NCI-H446 (cell line): ENCODE measurements at regions not wholly inside any gene's neighbourhood (a gene's known extent, or its start where the extent isn't known, plus 50 kb on each side); places are given as distances from the start of the nearest gene placed in this dataset.
"Not testable (repeated sequence)": the region's sequence is repeated elsewhere in the genome, so short reads cannot be mapped to it uniquely, and the experiment has no call there.

Experiments
- DNase-seq, 2 experiments: peaks; one replicate each; lab custom pipeline; 2025; lab: John Stamatoyannopoulos, UW

DNA sequence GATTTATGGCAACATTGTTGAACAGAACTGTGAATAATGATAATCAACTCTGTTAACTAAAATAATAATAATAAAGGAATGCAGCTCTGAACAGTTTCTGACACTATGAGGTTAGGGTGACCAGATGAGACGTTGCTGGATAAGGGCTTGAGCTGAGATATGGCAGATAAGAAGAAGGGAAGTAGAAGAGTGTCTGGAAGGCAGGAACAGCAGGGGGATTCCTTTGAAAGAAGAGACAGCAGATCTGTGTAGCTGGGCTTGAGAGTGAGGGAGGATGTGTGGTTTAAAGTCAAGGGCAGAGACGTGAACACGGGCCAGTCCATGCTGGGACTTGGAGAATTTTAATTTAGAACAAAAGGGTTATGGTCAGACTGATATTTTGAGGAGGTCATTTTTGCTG, 273.1 kb upstream of the SLC14A2 start:
- DNase-seq = no peak

DNA sequence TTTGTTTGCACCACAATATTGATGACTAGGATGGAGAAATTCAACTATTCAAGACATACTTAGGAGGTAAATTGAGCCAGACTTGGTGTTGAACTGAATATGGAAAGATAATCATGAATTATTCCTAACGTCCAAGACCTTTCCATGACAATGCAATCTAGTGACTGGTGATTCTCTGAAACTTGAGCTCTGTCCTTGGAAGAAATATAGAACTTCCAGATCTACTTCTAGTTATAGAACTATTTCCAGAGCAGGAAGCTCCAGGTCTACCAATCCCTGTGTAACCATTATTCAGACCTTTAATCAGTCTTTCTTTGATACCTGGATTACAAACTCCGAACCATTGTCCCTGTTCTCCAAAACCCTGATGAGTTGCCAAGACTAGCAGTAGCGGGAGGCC, 272.6 kb upstream of the SLC14A2 start:
- no peak for DNase-seq

DNA sequence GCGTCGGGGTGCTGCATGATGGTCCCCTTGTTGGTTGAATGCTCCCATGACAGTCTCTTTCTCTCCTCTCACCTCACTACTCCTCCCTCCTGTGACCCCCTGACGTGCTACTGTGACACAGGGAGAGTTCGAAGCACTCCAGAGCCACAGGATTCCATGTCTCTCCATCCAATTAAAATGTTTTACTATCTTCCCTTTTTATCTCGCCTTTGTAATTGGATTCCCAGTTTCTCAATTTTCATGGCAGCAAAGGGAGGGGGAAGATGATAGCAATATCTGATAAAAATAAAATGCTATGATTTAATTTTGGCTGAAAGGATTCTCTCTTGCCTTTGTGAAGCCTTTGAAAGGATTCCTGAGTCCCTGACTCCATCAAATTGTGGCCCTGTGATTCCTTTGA, 271.9 kb upstream of the SLC14A2 start:
- DNase-seq = no peak

DNA sequence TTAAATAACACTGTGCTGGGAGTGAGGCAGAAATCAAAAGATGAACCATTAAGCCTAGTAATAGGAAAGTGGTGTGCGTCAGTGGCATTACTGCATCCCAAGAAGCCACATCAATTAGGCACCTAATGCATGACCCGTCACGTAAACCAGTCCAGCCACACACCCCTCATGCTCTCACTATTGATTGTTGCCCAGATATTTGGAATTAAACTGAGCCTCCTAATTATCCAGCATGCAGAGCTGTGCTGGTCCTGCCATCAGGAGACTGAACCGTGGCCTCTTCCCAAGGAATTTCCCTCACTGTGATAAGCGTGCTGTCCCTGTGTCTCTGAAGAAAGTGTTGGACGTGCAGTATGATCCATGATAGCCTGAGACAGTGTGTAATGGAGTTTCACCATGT, 270.6 kb upstream of the SLC14A2 start:
- not testable (repeated sequence) for DNase-seq

GRCh38 chr18:45349019-45349418, 266.3 kb upstream of the SLC14A2 start:
- DNase-seq = no peak

- no peak for DNase-seq
Observed at GRCh38 chr18:45349467-45349866, 265.8 kb upstream of the SLC14A2 start.

- no peak for DNase-seq
Observed at GRCh38 chr18:45350404-45351156, 264.7 kb upstream of the SLC14A2 start.

DNA sequence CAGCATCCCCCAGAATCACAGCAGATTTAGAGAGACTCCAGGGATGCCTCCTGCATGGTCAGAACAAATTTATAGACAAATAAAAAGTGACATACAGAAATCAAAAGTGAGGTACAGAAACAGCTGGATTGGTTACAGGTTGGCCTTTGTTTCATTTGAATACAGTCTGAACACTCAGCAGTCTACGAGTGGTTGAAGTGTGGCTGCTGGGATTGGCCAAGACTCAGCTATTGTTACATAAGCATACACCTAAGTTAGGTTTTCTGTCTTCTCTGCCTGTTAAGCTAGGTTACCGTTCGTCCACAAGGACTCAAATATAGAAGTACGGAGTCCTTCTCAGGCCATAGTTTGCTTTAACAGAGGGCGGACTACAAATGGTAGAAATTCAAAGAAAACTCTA, 262.4 kb upstream of the SLC14A2 start:
- no peak for DNase-seq

GRCh38 chr18:45353530-45353929, 261.7 kb upstream of the SLC14A2 start:
- DNase-seq = no peak

DNA sequence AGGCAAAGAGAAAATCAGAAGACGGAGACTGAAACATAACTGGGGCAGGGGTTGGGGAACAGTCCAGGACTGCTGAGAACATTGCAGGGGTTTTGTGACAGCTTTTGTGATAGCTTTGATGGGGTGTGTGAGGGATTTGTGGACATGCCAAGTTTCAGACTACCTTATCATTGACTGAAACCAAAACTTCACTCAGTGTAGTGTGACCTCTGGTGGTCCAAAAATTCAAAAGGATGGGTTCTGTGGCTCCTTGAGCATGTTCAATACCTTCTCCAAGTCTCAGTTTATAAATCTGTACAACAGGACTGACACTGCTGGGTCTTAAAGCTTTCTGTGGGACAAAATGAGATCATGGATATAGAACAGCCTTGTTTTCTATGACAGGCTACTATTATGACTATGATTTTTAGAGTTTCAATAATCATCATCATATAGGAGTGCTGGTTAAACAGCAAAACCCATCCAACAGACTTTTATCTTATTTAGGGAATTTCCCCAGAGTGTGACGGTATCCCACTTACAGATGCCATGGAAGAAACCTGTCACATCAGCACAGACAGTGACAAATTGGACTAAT, 259.2 kb upstream of the SLC14A2 start:
- DNase-seq = no peak

DNA sequence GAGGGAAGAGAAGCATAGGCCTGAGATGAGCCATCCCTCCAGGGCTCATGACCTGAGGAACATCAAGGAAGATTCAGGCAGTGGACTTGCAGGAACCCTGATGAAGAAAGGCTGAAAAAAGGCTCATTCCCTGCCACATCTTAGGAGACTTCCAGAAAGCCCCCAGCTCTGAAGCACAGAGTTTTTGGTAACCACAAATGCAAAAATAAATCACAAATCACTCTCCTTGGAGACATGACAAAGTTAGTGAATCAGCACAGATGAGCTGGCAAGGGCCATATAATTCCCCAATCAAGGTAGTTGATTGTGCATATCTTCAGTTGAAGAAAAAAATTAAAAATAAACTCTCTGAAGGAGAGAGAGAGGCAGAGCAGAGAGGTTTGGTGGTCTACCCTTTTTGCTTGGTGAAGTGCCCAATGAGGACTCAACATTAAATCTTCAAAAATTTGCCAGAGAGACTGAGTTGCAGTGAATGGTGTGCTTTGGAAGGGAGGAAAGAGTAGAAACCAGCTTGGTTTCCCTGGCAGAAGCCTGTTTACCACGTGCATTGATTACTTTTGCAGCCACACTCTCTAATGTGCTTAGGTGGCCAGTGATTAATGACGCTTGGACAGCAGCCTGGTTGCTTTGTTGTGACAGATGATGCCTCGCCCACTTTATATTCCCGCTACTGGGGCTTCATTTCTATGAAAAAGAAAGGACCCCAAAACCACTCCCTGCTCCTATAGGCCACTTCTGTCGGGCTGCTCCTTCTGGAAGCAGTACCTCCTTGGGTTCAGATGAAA, 257.4 kb upstream of the SLC14A2 start:
- DNase-seq = peak; percentile 9 to 38

DNA sequence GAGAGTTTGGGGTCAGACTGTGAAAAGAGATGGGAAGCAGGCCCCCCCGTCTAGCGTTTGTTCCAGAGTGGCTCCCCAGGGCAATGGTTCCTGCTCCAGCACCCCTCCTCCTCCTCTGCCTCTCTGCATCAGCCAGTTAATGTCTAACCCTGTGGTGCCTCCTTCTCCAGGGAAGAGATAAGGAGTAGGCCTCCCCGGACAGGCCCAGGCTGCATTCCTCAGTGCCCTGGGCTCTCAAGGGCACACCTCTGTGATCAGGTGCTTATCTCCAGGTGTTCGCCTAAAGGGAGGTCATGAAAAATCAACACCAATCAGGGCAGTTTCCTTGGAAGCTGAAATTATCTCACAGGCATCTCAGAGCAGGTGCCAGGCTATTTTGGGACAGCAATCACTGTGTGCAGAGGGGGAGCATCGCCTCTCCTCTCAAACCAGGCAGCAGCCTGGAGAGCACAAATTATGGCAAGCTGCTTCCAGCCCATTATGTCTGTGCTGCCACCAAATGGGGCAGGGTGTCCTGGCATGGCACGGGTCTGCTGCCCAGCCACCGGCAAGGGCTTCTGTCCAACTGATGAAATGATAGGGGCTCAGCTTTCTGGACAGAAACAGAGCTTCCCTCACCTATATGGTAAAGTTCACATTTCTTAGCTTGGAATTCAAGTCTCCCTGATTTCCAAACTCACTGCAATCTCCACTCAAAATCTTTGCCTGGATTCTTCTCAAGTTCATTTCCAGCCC, 255.8 kb upstream of the SLC14A2 start:
- DNase-seq = no peak

DNA sequence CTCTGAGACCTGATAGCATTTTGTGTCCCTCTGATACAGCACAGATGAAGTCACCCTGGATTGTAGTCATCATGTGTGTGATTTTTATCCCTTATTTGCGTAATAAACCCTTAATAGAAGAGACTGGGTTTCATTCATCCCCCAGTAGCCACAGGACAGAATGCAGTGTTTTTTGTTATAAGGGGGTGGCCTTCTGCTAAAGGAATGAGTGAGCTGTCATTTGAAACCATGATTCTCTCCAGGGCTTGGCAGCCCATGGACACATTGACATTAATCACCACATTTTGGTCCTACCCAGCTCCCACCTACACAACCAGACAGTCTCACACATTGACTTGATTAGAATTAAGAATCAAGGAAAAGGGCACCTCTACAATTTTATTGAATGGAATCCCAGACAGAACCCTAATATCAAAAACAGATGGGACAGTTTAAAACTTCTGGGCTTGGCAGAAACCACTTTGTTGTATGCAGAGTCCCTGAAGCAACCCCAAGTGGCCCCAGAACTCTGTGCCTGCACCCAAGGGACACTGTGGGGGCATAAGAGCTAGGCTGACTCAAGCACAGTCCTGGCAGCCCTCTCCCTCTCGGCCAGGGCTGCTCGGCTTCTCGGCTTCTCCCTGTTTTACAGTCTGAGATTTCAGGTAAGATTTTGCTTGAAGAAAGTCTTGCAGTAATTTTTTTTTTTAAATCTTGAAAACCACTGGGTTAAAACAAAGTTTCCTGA, 254.0 kb upstream of the SLC14A2 start:
- no peak for DNase-seq

DNA sequence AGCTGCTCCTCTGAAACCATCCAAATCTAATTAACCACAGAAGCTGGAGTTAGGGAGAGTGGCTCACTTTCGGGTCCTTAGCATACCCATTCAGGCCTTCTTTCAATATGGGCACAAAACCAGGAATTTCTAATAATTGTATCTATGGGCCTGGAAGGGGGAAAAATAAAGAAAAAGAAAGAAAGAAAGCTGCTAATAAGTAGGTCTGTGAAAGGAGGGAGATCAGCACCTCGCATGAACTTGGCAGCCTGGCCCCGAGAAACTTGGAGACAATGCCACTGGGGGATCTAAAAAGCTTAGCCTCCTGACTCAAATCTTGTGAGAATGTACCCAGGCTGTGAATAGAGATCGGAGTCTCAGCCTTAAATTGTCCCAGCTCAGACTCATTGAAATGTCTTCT, 252.1 kb upstream of the SLC14A2 start:
- DNase-seq = no peak

DNA sequence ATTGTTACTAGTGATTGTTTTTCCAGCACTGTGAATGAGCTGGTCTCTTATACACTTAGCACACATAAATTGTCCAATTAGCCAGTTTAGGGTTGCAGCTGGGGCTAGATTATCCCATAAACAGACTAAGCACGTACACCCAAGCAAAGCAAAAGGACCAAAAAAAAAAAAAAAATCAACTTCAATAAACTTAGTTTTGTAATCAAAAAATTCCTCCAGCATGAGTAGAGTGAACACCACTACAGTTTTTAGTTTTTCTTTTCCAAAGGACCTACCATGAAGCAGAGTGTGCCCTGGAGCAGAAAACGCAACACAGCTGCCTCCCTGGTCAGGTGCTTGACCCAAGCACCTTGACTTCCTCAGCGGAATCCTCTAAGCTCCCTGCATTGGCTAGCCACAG, 249.4 kb upstream of the SLC14A2 start:
- no peak for DNase-seq

DNA sequence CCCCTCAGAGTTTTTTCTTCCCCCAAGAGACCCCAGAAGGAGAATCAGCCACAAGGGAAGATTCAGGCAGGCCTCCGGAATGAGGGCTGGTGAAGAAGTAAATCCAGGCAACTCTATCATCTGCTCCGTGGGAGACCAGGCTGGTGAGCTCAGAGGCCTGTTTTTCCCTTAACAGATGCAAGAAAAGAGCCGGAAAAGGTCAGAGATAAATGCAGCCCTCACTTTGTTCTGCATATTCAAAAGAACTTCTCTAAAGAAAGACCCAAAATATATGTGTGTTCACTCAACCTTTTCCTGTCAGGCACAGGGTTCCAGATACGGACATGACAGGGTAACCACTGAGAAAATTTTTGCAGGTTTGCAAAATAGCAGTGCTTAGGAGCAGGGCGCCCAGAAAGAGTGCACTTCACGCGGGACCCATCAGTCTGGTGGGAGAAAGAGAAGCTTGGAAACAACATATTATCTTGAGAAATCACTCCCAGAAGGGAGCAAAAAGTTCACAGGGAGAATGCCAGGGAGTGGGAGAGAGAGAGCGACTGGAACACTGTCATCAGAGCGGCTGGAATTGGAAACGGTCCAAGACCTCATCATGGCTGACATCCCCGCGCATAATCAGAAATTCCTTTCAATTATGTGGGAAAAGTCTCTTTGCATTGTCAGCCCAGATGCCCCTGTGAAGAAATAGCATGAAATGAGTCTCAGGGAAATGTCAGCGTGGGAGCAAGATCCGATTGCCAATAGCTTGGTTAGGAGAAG, 244.8 kb upstream of the SLC14A2 start:
- DNase-seq = peak in 1 of 2 experiments; percentile 7

DNA sequence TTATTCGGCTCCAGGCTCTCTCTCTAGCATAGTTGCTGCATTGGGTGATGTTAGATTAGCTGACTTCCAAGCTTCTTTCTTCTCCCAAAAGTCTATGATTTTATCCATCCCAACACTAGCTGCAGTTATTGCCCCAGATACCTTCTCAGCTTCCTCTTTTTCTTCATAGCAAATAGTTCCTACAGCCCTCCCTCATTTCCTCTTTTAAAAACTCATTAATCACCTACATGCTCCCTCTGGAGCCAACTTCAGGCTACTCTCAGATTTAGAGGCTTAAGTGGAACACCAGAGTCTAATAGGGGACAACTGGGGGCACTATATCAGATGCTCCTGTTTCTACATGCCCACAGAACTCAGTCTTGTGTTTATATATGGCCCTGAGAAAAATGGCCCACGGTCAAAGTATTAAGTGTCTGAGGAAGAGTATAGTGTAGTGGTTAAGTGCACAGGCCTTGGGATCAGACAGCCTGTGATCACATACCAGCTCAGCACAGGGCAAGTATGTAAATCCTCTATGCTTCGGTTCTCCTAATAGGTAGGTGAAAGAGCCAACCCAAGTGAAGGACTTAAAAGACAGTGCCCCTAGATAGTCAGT, 241.9 kb upstream of the SLC14A2 start:
- no peak for DNase-seq

- no peak for DNase-seq
Observed at GRCh38 chr18:45374236-45374635, 241.0 kb upstream of the SLC14A2 start.

GRCh38 chr18:45374878-45375630, 240.2 kb upstream of the SLC14A2 start:
- no peak for DNase-seq

GRCh38 chr18:45376193-45376592, 239.1 kb upstream of the SLC14A2 start:
- no peak for DNase-seq
